GDM1 (cell line): ENCODE measurements at regions not wholly inside any gene's neighbourhood (a gene's known extent, or its start where the extent isn't known, plus 50 kb on each side); places are given as distances from the start of the nearest gene placed in this dataset.
"Not testable (repeated sequence)": the region's sequence is repeated elsewhere in the genome, so short reads cannot be mapped to it uniquely, and the experiment has no call there.

Experiments used
- DNase-seq: peaks from one replicate; lab custom pipeline; 2025; lab: John Stamatoyannopoulos, UW

GRCh38 chr22:47628477-47629272 lies 866.2 kb downstream of the TBC1D22A start:
- DNase-seq, result no peak

- DNase-seq, result no peak
Measured at GRCh38 chr22:47627556-47628253, 865.3 kb downstream of the TBC1D22A start.

DNA sequence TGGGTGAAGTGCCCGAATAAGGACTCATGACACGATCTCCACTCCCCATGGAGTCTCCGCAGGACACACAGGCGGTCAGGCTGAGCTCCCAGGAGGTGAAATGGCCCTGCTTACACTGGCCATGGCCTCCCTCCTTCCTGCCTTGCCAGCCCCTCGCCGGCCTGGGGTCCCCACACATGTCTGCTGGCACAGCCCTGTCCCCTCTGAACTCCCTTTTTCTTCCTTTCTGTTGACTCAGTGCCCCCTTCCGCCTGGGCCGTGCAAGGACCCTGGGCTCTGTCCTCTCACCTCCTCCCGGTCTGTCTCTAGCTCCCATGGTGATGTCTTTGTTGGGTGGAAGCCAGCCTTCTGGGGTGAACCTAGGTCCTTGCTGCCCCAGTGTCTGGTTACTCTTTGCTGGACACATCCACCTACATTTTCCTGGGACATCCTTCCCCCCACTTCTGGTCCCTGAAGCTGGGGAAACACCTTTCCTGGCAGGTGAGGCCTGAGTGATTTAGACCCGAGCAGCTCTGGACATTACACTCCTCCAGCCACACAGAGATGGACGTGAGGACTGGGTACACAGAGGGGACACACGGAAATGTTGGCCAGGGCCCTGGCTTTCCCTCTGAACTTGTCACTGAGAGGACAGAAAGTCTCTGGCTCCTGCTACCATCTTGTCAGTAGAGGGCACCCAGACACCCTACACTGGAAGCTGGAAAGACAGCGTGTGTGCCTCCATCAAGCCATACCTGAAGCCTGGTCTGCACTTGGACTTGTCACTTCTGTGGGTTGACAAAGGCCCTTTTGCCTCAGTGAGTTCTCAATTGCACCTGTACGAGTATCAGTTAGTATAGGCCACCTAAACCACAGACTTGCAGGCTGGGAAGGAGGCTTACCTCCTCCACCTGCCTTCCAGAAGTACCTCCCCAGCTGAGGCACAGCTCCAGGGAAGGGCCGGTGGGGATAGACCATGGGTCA lies 864.3 kb downstream of the TBC1D22A start:
- no peak for DNase-seq

GRCh38 chr22:47625531-47626427 lies 863.3 kb downstream of the TBC1D22A start:
- no peak for DNase-seq

DNA sequence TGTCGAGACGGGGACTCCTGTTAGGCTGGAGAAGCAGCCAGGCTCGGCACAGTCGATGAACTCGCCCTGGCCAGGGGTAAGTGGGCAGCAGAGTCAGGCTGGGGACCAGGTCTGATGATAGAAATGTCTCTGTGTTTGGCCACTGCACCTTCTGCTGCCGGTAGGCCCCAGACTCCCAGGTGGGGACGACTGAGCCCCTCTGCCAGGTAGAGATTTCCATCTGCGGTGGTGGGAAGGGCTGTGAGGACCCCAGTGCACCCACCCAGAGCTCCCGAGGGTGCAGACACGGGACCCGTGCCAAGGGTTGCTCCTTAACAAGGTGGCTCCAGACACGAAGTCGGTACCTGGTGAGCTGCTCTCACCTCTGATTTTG lies 862.5 kb downstream of the TBC1D22A start:
- no peak for DNase-seq

DNA sequence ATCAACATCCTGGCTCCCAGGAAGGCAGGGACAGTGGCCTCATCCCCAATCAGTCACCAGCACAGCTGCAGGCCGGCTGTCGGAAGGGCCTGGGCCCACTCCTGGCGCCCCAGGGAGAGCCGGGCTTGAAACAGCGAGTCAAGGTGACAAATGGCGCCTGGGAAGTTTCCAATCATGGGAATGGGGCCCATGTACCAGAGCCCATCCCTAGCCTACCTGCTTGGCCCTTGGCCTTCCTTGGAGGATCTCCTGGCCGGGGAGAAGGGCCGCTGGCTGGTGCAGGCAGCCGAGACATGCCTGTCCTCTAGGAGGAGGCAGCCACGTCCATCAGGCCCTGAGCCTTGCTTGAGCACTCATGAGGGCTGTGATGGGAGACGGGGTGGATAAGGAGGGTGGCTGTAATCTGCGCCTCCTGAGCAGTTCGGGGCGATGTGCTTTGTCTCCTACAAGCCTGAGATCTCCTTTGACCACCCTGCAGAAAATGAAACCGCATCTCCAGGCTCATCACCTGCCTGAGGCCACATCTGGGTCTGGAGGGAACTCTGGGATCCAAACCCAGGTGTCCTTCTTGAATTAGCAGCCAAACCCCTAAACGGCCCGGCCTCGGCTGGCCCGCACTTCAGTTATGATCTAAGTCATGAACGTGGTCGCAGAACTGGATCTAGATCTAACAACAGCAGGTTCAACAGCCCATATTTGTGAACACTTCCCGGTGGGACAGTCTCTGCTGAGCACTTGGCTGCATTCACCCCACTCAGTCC lies 862.0 kb downstream of the TBC1D22A start:
- DNase-seq, result no peak

GRCh38 chr22:47623763-47624148 lies 861.3 kb downstream of the TBC1D22A start:
- DNase-seq, result no peak

- DNase-seq, result no peak
Measured at GRCh38 chr22:47623066-47623762, 860.8 kb downstream of the TBC1D22A start.

GRCh38 chr22:47622541-47622940 lies 860.1 kb downstream of the TBC1D22A start:
- no peak for DNase-seq

DNA sequence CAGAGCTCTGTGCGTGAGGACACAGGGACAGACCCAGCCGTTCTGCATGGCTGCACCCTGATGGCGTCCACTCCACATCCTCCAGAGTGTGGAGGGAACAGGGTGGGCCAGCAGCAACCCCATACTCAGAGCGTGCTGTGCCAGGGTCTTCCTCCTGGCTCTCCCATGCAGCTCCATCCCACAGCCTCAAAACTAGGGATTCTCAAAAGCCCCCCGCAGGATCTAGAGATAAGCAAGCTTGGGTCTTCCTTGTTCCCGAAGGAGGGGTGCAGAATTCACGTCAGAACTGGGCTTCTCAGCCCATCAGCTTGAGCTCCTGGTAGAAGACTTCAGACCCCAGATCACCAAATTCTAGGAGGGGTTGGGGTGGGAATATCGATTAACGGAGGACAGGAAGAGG lies 858.8 kb downstream of the TBC1D22A start:
- no peak for DNase-seq

- DNase-seq, result no peak
Measured at GRCh38 chr22:47620391-47620790, 857.9 kb downstream of the TBC1D22A start.

- DNase-seq, result no peak
Measured at GRCh38 chr22:47619631-47620030, 857.2 kb downstream of the TBC1D22A start.

DNA sequence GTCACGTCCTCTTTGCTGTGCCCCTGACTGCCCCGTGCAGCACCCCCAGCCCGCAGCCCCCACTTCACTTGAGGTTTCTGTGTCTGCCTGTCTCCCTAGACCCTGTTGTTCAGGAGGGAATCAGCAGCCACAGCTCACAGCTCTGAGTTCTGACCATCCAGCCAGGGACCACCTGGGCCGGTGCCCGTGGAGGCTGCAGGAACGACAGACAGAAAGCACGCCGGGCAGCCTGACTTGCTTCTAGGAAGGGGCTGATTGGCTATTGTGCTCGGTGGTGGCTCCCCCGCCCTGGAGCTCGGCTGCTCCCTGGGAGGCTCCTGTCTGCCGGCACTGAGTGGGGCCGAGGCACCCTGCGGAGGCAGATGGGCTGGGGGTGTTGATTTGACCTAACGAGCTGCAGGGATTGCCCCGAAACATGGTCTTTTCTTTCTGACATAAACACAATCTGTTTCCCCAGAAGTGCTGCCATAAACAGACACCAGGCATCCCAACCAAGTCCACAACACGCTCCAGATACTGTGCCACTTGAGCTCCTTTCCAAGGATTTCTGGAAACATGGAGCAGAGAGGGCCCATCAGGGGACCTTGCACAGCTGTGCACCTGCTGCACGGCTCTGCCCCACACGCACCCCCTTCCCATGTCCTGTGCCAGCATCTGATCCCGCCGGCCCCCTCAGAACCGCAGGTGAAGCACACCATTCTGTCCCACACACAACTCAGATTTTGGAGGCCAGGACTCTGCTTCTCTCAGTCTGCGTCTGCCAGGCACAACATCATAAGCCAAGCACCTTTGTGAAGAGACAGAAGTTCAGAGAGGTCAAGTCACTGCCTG lies 855.9 kb downstream of the TBC1D22A start:
- DNase-seq, result no peak

DNA sequence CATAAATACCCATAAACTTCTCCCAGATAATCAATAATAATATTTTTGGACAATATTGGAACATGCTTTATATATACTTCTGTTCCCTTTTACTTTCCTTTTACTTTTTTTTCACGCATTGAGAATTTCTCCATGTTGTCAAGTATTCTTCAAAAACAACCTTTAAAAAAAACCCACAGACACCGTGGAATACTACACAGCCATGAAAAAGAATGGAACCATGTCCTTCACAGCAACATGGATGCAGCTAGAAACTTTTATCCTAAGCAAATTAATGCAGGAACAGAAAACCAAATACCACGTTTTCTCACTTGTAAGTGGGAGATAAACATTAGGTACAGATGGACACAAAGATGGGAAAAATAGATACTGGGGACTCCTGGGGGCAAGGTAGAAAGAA lies 854.7 kb downstream of the TBC1D22A start:
- DNase-seq, result no peak

DNA sequence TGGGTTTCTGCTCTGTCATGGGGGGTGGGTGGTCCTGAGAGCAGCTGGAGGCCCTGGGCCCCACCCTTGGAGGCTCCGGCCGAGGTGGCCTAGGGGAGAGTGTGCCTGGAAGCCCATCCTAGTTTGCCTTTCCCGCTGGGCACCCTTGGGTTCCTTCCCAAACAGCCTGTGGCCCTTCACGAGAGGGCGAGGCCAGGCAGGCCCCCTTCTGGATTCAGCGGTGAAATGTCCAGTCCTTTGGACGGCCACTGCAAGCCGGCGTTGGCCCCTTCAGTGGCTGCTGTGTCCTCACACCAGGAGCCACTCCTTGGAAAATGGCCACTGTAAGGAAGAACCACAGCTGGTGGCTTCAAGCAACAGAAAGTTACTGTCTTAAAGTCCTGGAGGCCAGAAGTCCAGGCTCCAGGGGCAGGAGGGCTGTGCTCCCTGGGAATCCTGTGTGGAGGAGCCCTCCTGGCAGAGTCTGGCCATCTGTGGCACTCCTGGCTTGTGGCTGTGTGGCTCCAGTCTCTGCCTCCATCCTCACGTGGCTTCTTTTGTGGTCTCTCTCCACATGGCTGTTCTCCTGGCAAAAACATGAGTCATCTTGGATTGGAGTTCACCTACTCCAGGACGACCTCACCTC lies 854.1 kb downstream of the TBC1D22A start:
- no peak for DNase-seq

GRCh38 chr22:47615051-47615450 lies 852.6 kb downstream of the TBC1D22A start:
- no peak for DNase-seq

DNA sequence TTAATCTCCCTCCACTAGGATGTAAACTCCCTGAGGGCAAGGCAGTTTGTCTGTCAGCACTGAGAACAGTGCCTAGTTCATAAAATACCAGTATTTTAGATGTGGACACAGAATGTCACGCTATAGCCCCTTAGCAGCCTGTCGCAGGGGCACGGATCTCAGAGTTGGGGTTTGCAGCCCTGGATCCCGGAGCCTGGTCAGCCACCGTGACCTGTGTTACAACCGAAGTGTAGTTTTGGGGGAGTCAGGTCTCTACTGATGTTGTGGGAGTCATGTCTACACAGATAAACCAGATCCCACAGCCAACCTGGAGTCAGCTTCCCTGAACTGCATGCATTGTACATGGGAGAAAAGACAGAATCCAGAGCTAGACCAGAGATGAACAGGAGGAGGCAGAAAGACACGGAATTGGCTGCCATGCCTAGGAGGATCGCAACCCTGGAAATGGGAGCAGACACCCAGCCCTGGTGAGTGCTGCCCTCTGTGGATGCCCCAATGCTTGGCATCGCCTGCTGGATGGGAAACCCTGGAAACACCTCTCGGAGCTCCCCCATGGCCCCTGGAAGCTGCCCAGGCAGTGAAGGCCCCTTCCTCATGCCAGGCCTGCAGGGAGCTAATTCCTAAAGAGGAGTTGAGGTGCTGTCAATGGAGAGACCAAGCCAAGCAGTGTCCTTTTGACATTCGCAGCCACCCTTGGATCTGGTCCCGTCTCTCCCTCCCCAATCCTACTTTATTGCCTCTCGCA lies 851.3 kb downstream of the TBC1D22A start:
- no peak for DNase-seq

- DNase-seq, result not testable (repeated sequence)
Measured at GRCh38 chr22:47613181-47613580, 850.7 kb downstream of the TBC1D22A start.
